ENCODE measurements at regions not wholly inside any gene's neighbourhood (a gene's known extent, or its start where the extent isn't known, plus 50 kb on each side); places are given as distances from the start of the nearest gene placed in this dataset.

DNA sequence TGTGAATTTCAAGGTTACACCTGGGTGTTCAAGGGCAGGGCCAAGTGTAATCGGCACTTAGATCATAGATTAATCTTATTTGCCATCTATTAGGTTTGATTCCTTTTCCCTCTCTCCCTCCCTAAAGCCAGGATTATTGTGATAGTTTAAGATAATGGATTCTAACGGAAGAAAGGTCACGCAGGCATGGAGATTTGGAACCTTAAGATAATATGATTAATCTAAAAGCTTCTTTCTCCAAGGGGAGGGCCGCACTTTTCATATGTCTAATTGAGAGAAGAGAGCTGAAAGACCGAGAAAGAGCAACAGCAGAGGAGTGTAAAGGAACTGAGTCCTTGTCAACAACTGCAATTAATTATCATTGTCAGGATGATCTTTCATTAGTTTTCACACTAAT lies 858.8 kb upstream of the NR2F2 start:
- no peak for ATAC-seq
- no peaks in the 10 kb centered on the region for H3K36me3 ChIP-seq
- intact Hi-C loops (cut with DNase I) = no loop called here

DNA sequence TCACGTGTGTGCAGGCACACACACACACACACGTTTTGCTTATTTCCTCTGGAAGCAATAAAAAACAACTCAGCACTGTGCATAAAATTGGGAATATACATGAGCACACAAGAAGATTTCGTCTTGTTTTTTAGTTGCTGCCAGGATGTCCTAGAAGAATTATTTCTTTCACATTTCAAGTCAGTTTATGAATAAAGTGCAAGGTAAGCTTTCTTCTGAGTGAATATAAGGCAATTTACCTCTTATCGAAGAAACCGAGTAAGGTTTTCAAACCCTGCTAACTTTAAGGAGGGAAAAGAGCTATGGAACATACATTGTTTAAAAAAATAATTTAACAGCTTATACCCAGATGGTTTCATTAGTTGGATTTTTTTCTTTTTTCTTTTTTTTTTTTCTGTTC lies 855.4 kb upstream of the NR2F2 start:
- DNase-seq (no peak), ATAC-seq (no peak)
- no peak overlapping the region for H3K27ac ChIP-seq
- intact Hi-C loops (cut with DNase I) = no loop called here
- peaks cover 5% of the 10 kb centered on the region for H3K4me1 ChIP-seq
- H3K9me3 ChIP-seq = no peaks in the 10 kb centered on the region
- no peak for TF ChIP-seq CTCF (IDR thresholded peaks at IDR 0.05)
- H3K27me3 ChIP-seq (ENCODE audit: low read depth) = no peaks in the 10 kb centered on the region
- no peak overlapping the region for H3K4me3 ChIP-seq
- H3K36me3 ChIP-seq = no peaks in the 10 kb centered on the region

More for the DNA sequence above, 858.8 kb upstream of the NR2F2 start:
- H3K9me3 ChIP-seq = no peaks in the 10 kb centered on the region
- H3K4me3 ChIP-seq = no peak overlapping the region
- H3K27me3 ChIP-seq (ENCODE audit: low read depth) = no peaks in the 10 kb centered on the region
- H3K4me1 ChIP-seq = peaks cover 8% of the 10 kb centered on the region
- no peak overlapping the region for H3K27ac ChIP-seq
- no peak for TF ChIP-seq CTCF (IDR thresholded peaks at IDR 0.05)
- DNase-seq = no peak

DNA sequence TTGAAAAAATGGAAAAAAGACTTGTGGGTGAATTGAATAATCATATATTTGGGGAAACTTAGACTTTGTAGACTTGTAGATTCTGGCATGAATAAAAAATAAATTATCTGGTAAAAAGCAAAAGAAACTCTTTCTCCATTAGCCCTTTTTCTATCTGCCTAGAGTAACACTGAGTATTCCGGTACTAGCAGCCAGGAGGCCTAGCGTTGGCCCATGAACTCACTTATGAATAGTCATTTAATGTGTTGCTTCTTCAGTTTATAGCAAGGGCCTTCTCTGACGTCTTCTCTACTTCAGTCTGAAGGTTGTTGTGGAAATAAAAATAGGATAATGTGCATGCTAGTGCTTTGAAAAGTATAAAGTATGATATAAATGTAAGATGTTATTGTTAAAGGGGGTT lies 851.2 kb upstream of the NR2F2 start:
- intact Hi-C loops (cut with DNase I) = no loop called here
- Histone ChIP-seq H3K4me1 (no peaks in the 10 kb centered on the region), H3K36me3 (no peaks in the 10 kb centered on the region), H3K27ac (no peak overlapping the region), H3K27me3 (ENCODE audit: low read depth) (no peaks in the 10 kb centered on the region), H3K4me3 (no peak overlapping the region), H3K9me3 (peaks cover 2% of the 10 kb centered on the region)
- DNase-seq (no peak), ATAC-seq (no peak)
- no peak for TF ChIP-seq CTCF (IDR thresholded peaks at IDR 0.05)

- H3K4me3 ChIP-seq = no peak overlapping the region
These were observed 845.1 kb upstream of the NR2F2 start for GRCh38 chr15:95485367-95485766.

DNA sequence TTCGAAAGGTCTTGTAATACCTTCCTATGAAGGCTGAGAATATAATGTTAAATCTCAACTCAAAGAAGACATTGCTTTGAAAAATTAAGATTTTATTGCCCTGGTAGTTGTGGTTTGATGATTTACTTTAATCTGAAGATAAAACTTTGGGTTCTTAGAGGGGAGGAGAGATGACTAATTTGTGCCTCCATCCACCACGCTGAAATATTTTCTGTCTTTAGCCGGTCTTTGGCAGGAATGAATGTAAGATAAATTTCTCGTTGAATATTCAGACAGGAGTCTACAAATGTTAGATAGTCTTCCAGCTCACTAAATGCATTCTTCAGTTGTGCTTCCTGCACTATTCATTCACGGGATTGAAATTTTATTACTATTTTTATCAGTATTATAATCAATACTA lies 844.3 kb upstream of the NR2F2 start:
- Histone ChIP-seq H3K27ac (no peak overlapping the region), H3K9me3 (peaks cover 9% of the 10 kb centered on the region), H3K4me1 (no peaks in the 10 kb centered on the region), H3K27me3 (ENCODE audit: low read depth) (no peaks in the 10 kb centered on the region), H3K4me3 (no peak overlapping the region), H3K36me3 (no peaks in the 10 kb centered on the region)
- no peak for DNase-seq
- no peak for ATAC-seq
- TF ChIP-seq CTCF (IDR thresholded peaks at IDR 0.05) = no peak
- intact Hi-C loops (cut with DNase I) = no loop called here

More at GRCh38 chr15:95485367-95485766, 845.1 kb upstream of the NR2F2 start:
- no peak for TF ChIP-seq CTCF (IDR thresholded peaks at IDR 0.05)
- H3K27ac ChIP-seq = no peak overlapping the region
- DNase-seq (no peak), ATAC-seq (no peak)
- H3K9me3 ChIP-seq = peaks cover 9% of the 10 kb centered on the region
- intact Hi-C loops (cut with DNase I) = no loop called here
- H3K27me3 ChIP-seq (ENCODE audit: low read depth) = no peaks in the 10 kb centered on the region
- no peaks in the 10 kb centered on the region for H3K36me3 ChIP-seq
- H3K4me1 ChIP-seq = no peaks in the 10 kb centered on the region

- no peak for DNase-seq
- H3K36me3 ChIP-seq = no peaks in the 10 kb centered on the region
- intact Hi-C loops (cut with DNase I) = no loop called here
- H3K27me3 ChIP-seq (ENCODE audit: low read depth) = no peaks in the 10 kb centered on the region
- H3K4me3 ChIP-seq = no peak overlapping the region
- H3K27ac ChIP-seq = no peak overlapping the region
- peaks cover 9% of the 10 kb centered on the region for H3K9me3 ChIP-seq
- no peak for TF ChIP-seq CTCF (IDR thresholded peaks at IDR 0.05)
- no peaks in the 10 kb centered on the region for H3K4me1 ChIP-seq
- no peak for ATAC-seq
These were observed 841.4 kb upstream of the NR2F2 start for GRCh38 chr15:95489103-95489502.

Data from lower lobe of right lung (tissue), 2 donors.